T-helper 1 cell treated with Interleukin-12 subunit alpha and Interleukin-12 subunit beta and Interleukin-4 antibody, amounts not matched to agents 30 μg/mL and 1 μg/mL, for 36 hours (primary cell): ENCODE measurements at regions not wholly inside any gene's neighbourhood (a gene's known extent, or its start where the extent isn't known, plus 50 kb on each side); places are given as distances from the start of the nearest gene placed in this dataset.

ENCODE experiments used
- H3K27ac Mint-ChIP-seq: one replicate; pipeline ENCODE4 v1.8.0; 2021; ENCODE audit warnings: mild to moderate bottlenecking, mixed read lengths
- H3K27me3 Mint-ChIP-seq: one replicate; pipeline ENCODE4 v1.8.0; 2021; ENCODE audit warnings: low read depth, mixed read lengths
- H3K36me3 Mint-ChIP-seq: one replicate; pipeline ENCODE4 v1.8.0; 2021; ENCODE audit warnings: low read depth, mixed read lengths
- H3K4me1 Mint-ChIP-seq: one replicate; pipeline ENCODE4 v1.8.0; 2021; ENCODE audit warnings: low read depth, mixed read lengths
- H3K4me3 Mint-ChIP-seq: one replicate; pipeline ENCODE4 v1.8.0; 2021; ENCODE audit warnings: mild to moderate bottlenecking, moderate library complexity, mixed read lengths
- H3K9me3 Mint-ChIP-seq: one replicate; pipeline ENCODE4 v1.8.0; 2021; ENCODE audit warnings: mixed read lengths

DNA sequence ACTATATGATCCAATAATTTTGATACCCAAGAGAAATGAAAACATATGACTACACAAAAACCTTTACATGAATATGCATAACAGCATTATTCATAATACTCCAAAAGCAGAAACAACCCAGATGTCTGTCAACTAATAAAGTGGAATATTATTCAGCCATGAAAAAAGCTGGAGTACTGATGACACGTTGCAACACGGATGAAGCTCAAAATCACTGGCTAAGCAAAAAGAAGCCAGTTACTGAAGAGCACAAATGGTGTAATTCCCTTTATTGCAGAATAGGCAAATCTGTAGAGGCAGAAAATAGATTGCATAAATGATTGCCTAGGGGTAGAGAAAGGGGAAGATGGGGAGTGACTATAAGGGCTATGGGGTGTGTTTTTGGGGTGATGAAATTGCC, 117.6 kb upstream of the FGF3 start:
- Mint-ChIP-seq H3K27me3 (peaks cover 8% of the 10 kb centered on the region), H3K4me3 (no peak overlapping the region), H3K27ac (no peak overlapping the region), H3K36me3 (no peaks in the 10 kb centered on the region), H3K4me1 (no peaks in the 10 kb centered on the region), H3K9me3 (no peaks in the 10 kb centered on the region)

DNA sequence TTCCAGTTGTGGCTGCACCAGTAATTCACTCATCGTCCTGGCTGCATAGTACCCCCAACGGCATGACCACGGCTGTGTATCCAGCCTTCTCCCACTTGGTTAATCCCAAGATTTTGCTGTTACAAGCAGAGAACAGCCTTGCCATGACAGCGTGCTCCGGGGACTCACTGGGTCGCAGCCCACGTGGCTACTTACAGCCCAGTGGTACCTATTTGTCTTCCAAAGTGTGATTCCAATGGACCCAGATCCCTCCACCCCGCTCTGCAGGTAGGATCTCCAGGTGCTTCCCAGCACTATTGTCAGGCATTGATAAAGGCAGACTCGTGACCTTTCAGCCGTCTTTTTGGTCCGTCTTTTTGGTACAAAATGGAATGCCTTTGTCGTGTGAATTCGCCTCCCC, 119.0 kb upstream of the FGF3 start:
- no peaks in the 10 kb centered on the region for H3K9me3 Mint-ChIP-seq
- no peaks in the 10 kb centered on the region for H3K4me1 Mint-ChIP-seq
- H3K4me3 Mint-ChIP-seq, result no peak overlapping the region
- H3K27me3 Mint-ChIP-seq, result peaks cover 8% of the 10 kb centered on the region
- H3K36me3 Mint-ChIP-seq, result no peaks in the 10 kb centered on the region
- H3K27ac Mint-ChIP-seq, result no peak overlapping the region

DNA sequence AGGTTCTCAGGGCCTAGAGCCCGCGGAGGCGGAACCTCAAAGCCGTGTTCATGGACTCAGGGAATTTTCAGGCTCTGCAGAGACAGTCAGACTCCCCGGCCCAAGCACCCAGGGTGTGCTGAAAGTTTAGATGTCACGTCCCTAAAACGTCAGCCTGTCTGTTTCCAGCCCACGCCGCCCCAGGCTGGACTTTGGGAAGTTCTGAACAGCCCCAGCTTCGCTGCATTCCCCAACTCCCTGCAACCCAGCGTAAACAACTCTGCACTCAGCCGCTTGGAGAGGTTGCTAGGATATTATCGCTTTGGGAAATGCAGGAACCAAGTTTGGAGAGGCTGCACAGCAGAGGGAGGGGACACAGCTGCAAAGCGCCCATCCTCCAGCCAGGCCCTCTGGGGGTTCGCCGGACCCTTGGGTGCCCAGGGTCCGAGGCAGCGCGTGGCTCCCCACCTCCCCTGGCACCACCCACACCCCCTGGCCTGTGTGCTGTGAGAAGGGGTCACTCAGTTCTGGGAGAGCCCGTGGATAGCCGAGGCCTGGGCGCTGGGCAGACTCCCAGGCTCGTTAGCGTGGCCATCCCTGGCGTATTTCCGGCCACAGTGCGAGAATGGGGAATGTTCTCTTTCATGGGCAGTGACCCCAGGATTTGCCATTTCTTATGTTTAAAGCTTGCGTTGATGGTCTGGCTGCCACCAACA, 120.5 kb upstream of the FGF3 start:
- Mint-ChIP-seq H3K27me3 (peaks cover 5% of the 10 kb centered on the region), H3K4me3 (no peak overlapping the region), H3K9me3 (no peaks in the 10 kb centered on the region), H3K4me1 (no peaks in the 10 kb centered on the region), H3K27ac (no peak overlapping the region), H3K36me3 (no peaks in the 10 kb centered on the region)

DNA sequence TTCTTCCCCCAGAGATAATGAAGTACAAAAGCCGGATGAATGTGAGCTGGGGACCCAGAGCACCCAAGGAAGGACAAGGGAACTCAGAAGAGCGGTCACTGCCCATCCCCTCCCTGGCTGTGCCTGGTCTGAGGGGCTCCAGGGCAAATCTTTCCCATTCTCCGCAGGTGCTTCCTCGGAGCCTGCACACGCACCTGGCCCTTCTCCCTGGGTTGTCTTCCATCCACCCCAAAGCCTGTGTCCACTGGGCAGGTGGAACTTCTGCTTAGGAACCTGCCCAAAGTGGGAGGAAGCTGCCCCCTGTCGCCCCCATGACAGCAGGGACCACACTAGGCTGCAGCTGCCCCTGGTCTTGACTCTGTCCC, 121.0 kb upstream of the FGF3 start:
- Mint-ChIP-seq H3K27me3 (peaks cover 5% of the 10 kb centered on the region), H3K4me1 (no peaks in the 10 kb centered on the region)

DNA sequence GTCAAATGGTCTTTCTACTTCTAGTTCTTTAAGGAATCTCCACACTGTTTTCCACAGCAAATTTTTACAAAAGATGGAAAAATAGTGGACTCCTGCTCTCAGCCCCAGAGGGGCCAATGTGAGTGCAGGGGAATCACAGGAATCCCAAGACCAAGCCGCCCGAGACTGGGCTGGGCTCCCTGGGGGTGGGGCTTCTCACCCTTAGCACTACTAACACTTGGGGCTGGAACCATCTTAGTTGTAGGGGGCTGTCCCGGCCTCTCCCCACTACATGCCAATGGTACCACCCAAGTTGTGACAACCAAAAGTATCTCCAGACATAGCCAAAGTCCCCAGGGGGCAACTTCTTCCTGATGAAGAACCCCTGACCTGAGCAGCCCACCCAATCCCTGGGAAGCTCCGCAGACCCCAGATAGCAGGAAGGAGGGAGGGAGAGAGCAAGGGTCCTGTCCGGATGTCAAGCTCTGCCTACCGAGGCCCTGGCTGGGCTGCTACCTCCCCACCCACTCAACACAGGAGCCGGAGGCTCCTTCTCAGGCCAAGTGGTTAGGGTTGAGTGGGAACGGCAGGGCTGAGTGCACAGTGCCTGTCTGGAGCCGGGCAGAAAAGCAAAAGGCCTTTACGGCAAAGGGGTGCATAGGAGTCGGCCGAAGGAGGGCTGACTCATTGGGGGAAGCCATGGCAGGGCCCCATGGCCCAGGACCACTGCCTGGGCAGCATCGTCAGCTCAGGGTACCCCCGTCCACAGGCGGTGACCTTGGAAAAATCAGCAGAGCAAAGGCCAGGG, 122.5 kb upstream of the FGF3 start:
- no peaks in the 10 kb centered on the region for H3K36me3 Mint-ChIP-seq
- H3K27me3 Mint-ChIP-seq, result no peaks in the 10 kb centered on the region
- H3K4me1 Mint-ChIP-seq, result no peaks in the 10 kb centered on the region
- no peak overlapping the region for H3K4me3 Mint-ChIP-seq
- no peaks in the 10 kb centered on the region for H3K9me3 Mint-ChIP-seq
- H3K27ac Mint-ChIP-seq, result no peak overlapping the region

More for the DNA sequence above, 121.0 kb upstream of the FGF3 start:
- Mint-ChIP-seq H3K9me3 (no peaks in the 10 kb centered on the region), H3K4me3 (no peak overlapping the region), H3K27ac (no peak overlapping the region), H3K36me3 (no peaks in the 10 kb centered on the region)

DNA sequence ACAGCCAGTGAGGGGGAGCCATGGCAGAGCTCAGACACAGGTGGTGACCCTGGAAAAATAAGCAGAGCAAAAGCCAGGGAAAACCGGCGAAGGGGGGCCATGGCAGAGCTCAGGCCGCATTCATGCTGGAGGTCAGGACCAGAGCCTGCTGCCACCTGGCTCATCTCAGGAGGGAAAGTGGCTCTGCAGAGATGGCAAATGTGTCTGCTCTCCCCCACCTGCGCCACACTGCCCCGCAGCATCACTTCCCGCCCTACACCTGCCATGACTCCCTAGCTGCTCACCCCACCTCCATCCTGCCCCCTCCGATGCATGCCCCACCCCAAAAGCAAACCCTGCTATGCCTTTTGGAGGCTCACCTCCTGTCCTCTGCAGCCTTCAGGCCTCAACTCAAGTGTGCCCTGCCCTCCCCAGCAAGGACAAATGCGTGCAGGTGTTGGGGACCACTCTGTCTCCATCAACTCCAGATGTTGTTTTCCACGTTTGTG, 123.2 kb upstream of the FGF3 start:
- Mint-ChIP-seq H3K4me3 (no peak overlapping the region), H3K9me3 (no peaks in the 10 kb centered on the region), H3K4me1 (no peaks in the 10 kb centered on the region), H3K27me3 (no peaks in the 10 kb centered on the region), H3K36me3 (no peaks in the 10 kb centered on the region), H3K27ac (no peak overlapping the region)

DNA sequence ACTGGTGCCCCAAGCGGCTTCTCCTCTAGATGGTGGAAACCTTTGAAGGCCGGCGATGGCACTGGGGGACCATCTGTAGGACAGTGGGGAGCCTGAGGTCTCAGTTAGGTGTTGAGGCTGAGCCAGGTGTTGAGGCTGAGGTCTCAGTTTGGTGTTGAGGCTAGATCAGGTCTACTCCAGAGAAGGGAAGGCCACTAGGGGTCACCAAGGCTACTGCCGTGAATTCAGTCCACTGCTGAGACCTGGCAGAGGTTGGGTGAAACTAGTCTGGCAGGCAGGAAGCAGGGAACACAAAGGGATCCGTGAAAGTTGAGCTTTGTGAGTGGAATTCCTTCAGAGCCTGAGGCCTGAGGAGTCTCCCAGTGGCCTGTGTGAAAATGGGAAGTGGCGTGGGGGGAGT, 123.8 kb upstream of the FGF3 start:
- Mint-ChIP-seq H3K4me1 (no peaks in the 10 kb centered on the region), H3K36me3 (no peaks in the 10 kb centered on the region), H3K9me3 (no peaks in the 10 kb centered on the region), H3K27ac (no peak overlapping the region), H3K4me3 (no peak overlapping the region), H3K27me3 (no peaks in the 10 kb centered on the region)

DNA sequence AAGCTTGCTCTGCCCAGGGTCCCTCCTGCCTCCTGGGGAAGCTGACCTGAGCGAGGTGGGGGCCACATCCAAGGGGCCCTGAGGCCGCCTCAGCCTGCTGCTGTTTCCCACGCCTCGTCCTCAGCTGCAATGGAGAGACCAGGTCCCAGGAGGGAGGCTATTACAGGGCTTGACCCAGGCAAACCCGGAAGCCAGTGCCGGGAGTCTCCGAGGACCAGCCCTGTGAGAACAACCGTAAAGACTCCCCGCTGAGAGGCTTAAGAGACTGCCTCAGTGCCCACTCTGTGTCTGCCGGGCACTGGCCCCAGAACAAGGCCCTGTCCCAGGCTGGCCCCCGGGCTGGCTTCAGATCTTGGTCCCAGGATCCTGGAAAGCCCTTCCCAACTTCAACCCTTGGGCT, 124.3 kb upstream of the FGF3 start:
- H3K27me3 Mint-ChIP-seq, result no peaks in the 10 kb centered on the region
- no peak overlapping the region for H3K4me3 Mint-ChIP-seq
- no peaks in the 10 kb centered on the region for H3K9me3 Mint-ChIP-seq

DNA sequence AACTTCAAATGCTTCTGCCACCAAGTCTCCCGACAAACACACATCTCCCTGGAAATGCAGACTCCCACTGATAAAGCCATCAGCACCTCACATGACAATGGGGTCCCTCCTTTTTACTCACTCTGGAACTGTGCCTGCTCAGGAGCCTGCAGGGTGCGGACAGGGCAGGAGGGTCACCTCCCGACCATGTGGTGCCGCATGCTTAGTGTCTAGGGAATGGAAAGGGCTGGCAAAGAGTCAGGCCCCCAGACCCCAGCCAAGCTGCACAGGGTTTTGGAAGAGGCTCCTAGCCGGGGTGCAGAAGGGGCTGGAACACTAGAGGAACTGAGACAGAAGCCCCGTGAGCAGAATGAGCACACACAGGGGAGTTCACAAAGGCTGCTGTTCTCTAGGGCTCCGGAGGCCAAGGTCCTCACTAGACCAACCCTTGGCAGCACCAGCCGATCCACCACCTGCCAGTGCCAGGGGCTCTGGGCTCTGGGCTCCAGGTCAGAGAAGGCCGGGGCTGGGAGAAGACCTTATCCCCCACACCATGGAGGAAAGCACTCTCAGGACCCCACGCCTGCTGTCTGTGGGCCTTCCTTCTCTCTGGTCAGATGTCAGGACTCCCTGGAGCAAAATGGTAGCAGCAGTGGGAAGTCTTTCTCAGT, 125.1 kb upstream of the FGF3 start:
- no peaks in the 10 kb centered on the region for H3K9me3 Mint-ChIP-seq
- no peaks in the 10 kb centered on the region for H3K27me3 Mint-ChIP-seq
- no peaks in the 10 kb centered on the region for H3K4me1 Mint-ChIP-seq
- no peaks in the 10 kb centered on the region for H3K36me3 Mint-ChIP-seq
- H3K4me3 Mint-ChIP-seq, result no peak overlapping the region
- no peak overlapping the region for H3K27ac Mint-ChIP-seq

More for the DNA sequence above, 124.3 kb upstream of the FGF3 start:
- no peaks in the 10 kb centered on the region for H3K36me3 Mint-ChIP-seq
- H3K27ac Mint-ChIP-seq, result no peak overlapping the region
- H3K4me1 Mint-ChIP-seq, result no peaks in the 10 kb centered on the region

DNA sequence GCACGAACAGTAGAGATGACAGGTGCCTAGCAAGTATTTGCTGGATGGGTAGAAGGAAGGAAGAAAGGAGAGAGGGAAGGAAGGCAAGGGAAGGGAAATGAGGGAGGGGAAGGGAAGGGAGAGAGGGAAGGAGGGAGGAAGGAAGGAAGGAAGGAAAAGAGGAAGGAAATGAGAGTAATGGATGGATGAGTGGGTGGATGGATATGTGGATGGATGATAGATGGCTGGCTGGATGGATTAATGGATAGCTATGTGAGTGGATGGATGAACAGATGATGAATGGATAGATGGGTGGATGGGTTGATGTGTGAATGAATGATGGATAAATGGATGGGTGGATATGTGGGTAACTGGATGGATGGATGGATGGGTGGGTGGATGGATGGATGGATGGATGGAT, 125.9 kb upstream of the FGF3 start:
- no peaks in the 10 kb centered on the region for H3K27me3 Mint-ChIP-seq
- no peaks in the 10 kb centered on the region for H3K9me3 Mint-ChIP-seq
- H3K27ac Mint-ChIP-seq, result no peak overlapping the region
- no peaks in the 10 kb centered on the region for H3K36me3 Mint-ChIP-seq
- no peak overlapping the region for H3K4me3 Mint-ChIP-seq
- no peaks in the 10 kb centered on the region for H3K4me1 Mint-ChIP-seq

DNA sequence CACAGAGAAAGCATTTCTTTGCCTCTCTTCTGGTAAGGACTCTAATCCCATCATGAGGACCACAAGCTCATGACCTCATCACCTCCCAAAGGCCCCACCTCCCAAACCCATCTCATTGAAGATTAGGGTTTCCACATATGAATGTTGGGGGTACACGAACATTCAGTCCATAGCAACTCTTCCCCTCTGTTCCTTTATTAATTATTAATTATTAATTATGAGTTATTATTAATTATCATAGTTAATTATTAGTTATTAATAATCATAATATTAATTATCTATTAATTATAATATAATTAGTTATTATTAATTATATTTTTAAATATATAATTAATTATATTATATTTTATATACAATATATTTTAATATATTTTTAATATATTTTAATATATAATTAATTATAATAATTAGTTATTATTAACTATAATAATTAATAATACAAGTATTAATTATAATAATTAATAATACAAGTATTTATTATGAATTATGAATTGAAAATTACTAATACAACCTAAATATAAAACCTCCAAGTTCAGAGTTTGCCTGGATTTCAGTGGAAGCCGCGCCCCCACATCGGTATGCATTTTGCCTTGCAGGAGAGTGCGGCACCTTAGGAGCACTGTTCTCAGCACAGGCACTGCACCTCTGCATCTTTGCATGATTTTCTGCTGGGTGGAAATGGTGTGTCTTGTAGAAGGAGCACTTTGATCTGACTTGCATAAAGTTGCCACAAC, 128.0 kb upstream of the FGF3 start:
- H3K4me3 Mint-ChIP-seq, result no peak overlapping the region
- H3K27ac Mint-ChIP-seq, result no peak overlapping the region
- H3K9me3 Mint-ChIP-seq, result no peaks in the 10 kb centered on the region
- no peaks in the 10 kb centered on the region for H3K27me3 Mint-ChIP-seq
- H3K4me1 Mint-ChIP-seq, result no peaks in the 10 kb centered on the region
- H3K36me3 Mint-ChIP-seq, result no peaks in the 10 kb centered on the region

DNA sequence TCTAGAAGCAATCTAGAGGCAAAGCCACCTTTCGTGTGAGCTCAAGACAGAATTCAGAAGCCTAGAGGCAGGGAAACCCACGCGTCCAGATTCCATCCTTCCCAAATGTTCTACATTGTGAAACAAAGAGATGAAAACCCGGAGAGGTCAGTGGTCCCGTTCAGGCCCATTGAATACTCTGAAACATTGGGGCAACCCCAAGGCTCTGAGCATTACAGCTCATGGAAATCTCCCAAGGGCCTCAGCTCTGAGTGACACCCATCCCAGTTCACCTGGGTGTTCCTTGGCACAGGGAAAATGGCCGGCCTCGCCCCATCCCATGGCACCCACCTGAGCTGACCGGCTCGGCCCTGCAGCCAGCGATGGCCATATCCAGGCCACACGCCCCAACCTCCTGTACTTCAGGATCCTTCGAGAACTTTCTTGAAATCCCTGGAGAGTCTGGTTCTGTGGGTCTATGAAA, 128.6 kb upstream of the FGF3 start:
- Mint-ChIP-seq H3K27ac (no peak overlapping the region), H3K4me1 (no peaks in the 10 kb centered on the region), H3K9me3 (no peaks in the 10 kb centered on the region), H3K27me3 (no peaks in the 10 kb centered on the region), H3K4me3 (no peak overlapping the region), H3K36me3 (no peaks in the 10 kb centered on the region)

DNA sequence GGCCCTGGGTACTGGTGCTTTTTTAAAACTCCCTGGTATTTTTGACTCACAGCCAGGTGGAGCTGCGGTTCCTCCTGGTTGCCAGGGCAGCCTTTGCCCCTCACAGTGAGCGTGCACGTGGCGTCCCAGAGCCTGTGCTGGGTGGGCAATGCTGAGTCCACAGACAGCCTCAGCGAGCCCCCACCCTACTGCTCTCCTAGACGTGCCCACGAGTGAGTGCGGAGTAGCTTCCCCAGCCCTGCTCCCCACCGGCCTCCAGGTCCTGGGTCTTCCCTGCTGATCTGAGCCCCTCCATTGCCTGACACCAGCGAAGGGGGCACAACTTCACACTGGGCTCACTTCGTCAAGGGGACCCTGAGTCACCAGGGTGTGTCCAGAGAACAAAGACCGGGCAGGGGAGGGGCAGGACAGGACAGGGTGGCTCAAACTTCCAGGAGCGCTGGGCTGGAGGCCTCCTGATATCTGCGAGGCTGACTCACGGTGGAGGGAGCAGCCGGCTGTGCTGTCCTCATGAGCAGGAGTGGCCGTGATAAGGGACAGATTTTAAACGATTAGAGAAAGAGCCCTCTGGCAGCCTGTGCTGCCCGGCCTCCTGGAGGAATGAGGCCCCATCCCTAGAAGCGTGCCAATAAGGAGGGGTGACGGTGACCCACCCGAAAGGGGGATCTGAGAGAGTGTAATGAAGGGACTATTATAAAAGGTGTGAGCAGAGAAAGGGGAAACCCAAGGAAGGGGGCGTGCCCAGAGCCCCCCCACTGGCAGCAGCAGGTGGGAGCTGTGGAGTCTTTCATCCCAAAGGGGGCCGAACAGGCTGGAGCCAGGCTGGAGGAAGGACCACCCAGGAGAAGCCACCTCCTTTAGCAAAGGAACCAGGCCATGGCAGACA, 129.3 kb upstream of the FGF3 start:
- no peaks in the 10 kb centered on the region for H3K27me3 Mint-ChIP-seq
- no peaks in the 10 kb centered on the region for H3K36me3 Mint-ChIP-seq
- no peaks in the 10 kb centered on the region for H3K9me3 Mint-ChIP-seq
- no peak overlapping the region for H3K4me3 Mint-ChIP-seq
- no peaks in the 10 kb centered on the region for H3K4me1 Mint-ChIP-seq
- no peak overlapping the region for H3K27ac Mint-ChIP-seq

DNA sequence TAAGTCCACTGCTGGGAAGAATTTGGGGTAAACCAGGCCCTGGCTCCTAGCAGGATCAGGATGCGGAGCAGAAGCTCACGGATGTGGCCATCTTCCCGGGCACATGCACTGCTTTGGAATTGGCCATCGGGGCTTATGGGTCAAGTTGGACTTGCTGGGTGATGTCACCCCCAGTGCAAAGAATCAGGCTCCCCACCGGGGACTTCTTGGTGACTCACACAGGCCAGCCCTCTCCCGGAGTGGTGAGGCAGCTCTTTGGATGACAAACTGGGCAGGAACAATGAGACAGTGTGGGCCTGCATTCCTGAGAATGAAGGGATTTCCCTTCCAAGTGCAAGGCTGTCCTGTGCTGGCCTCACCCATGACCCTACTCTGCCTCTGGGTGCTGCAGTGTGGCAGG, 128.8 kb upstream of the ANO1 start:
- H3K4me3 Mint-ChIP-seq, result no peak overlapping the region
- H3K27ac Mint-ChIP-seq, result no peak overlapping the region
- no peaks in the 10 kb centered on the region for H3K9me3 Mint-ChIP-seq
- H3K27me3 Mint-ChIP-seq, result no peaks in the 10 kb centered on the region
- H3K36me3 Mint-ChIP-seq, result no peaks in the 10 kb centered on the region
- H3K4me1 Mint-ChIP-seq, result no peaks in the 10 kb centered on the region
